ENCODE measurements at regions not wholly inside any gene's neighbourhood (a gene's known extent, or its start where the extent isn't known, plus 50 kb on each side); places are given as distances from the start of the nearest gene placed in this dataset.

DNA sequence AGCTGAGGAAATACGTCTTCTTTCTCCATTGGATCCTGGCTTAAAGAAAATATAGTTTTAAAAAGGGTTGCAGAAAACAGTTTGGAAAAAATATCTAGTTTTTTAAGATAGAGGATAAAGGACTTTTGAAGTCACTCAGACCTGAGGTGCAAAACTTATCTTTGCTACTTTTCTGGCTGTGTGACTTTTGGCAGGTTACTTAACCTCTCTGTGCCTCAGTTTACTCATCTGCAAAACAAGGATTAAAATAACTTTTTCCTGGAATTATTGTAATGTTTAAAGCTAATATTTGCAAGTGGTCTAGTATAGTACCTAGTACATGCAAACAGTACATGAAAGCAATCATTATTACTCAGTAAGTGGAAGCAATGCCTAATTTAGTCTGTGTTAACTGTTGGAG, 176.8 kb downstream of the TBX5 start:
- FAIRE-seq (no peak), ATAC-seq (no peak), DNase-seq (ENCODE audit: low read depth, low spot score) (no peak)
- CTCF ChIA-PET, result no interaction called here
- Histone ChIP-seq H3K27me3 (replicated peaks in 1 of 2; ENCODE audit: control insufficient read depth in 2 of 2, insufficient read depth in 2 of 2, low read length in 1 of 2) (no peaks in the 10 kb centered on the region), H3K36me3 (ENCODE audit: control insufficient read depth in 2 of 2, insufficient read depth in 2 of 2, low read length in 1 of 2) (no peaks in the 10 kb centered on the region), H4K20me1 (ENCODE audit: control insufficient read depth, insufficient read depth) (no peaks in the 10 kb centered on the region), H3K4me3 (no peak overlapping the region), H3K4me2 (ENCODE audit: control insufficient read depth, insufficient read depth) (no peak overlapping the region), H3K9me3 (replicated peaks; ENCODE audit: control insufficient read depth, insufficient read depth, low read length) (no peaks in the 10 kb centered on the region), H2AFZ (ENCODE audit: control insufficient read depth, low read depth, low read length) (no peak overlapping the region), H3K9ac (ENCODE audit: control insufficient read depth, insufficient read depth, low read length) (no peak overlapping the region), H3K27ac (ENCODE audit: control insufficient read depth, insufficient read depth) (no peak overlapping the region), H3K4me1 (ENCODE audit: control insufficient read depth, insufficient read depth, low read length) (no peaks in the 10 kb centered on the region), H3K79me2 (ENCODE audit: control insufficient read depth, insufficient read depth, low read length) (no peaks in the 10 kb centered on the region)
- RAD21 ChIA-PET (ENCODE audit: unreplicated experiment), result no interaction called here
- POLR2A ChIA-PET, result no interaction called here
- WGBS (ENCODE audit: insufficient coverage, insufficient replicate concordance, low lambda C conversion rate, missing lambda C conversion rate), result 0% methylated on average over 1 of the region's 1 CpG
- SMC1A ChIA-PET (ENCODE audit: uncharacterized antibody, unreplicated experiment), result no interaction called here
- TF ChIP-seq, protein P1, sequence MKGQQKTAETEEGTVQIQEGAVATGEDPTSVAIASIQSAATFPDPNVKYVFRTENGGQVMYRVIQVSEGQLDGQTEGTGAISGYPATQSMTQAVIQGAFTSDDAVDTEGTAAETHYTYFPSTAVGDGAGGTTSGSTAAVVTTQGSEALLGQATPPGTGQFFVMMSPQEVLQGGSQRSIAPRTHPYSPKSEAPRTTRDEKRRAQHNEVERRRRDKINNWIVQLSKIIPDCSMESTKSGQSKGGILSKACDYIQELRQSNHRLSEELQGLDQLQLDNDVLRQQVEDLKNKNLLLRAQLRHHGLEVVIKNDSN (IDR thresholded peaks at IDR 0.05; ENCODE audit: borderline replicate concordance, extremely low read length, insufficient read depth, low read depth, low read length), result no peak
- TF ChIP-seq WRNIP1 (IDR thresholded peaks at IDR 0.05; ENCODE audit: borderline replicate concordance, low read depth, low read length), result no peak
- no peak for TF ChIP-seq FOXM1 (IDR thresholded peaks at IDR 0.05; ENCODE audit: low read depth, low read length)
- TF ChIP-seq MTA2 (IDR thresholded peaks at IDR 0.05; ENCODE audit: low read depth), result no peak
- TF ChIP-seq SMARCA5 (IDR thresholded peaks at IDR 0.05), result no peak
- TF ChIP-seq, protein P2, sequence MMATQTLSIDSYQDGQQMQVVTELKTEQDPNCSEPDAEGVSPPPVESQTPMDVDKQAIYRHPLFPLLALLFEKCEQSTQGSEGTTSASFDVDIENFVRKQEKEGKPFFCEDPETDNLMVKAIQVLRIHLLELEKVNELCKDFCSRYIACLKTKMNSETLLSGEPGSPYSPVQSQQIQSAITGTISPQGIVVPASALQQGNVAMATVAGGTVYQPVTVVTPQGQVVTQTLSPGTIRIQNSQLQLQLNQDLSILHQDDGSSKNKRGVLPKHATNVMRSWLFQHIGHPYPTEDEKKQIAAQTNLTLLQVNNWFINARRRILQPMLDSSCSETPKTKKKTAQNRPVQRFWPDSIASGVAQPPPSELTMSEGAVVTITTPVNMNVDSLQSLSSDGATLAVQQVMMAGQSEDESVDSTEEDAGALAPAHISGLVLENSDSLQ (IDR thresholded peaks at IDR 0.05), result no peak
- TF ChIP-seq HDGF (IDR thresholded peaks at IDR 0.05), result no peak
- no peak for TF ChIP-seq PML (IDR thresholded peaks at IDR 0.05; ENCODE audit: low read length)
- TF ChIP-seq, protein P3, sequence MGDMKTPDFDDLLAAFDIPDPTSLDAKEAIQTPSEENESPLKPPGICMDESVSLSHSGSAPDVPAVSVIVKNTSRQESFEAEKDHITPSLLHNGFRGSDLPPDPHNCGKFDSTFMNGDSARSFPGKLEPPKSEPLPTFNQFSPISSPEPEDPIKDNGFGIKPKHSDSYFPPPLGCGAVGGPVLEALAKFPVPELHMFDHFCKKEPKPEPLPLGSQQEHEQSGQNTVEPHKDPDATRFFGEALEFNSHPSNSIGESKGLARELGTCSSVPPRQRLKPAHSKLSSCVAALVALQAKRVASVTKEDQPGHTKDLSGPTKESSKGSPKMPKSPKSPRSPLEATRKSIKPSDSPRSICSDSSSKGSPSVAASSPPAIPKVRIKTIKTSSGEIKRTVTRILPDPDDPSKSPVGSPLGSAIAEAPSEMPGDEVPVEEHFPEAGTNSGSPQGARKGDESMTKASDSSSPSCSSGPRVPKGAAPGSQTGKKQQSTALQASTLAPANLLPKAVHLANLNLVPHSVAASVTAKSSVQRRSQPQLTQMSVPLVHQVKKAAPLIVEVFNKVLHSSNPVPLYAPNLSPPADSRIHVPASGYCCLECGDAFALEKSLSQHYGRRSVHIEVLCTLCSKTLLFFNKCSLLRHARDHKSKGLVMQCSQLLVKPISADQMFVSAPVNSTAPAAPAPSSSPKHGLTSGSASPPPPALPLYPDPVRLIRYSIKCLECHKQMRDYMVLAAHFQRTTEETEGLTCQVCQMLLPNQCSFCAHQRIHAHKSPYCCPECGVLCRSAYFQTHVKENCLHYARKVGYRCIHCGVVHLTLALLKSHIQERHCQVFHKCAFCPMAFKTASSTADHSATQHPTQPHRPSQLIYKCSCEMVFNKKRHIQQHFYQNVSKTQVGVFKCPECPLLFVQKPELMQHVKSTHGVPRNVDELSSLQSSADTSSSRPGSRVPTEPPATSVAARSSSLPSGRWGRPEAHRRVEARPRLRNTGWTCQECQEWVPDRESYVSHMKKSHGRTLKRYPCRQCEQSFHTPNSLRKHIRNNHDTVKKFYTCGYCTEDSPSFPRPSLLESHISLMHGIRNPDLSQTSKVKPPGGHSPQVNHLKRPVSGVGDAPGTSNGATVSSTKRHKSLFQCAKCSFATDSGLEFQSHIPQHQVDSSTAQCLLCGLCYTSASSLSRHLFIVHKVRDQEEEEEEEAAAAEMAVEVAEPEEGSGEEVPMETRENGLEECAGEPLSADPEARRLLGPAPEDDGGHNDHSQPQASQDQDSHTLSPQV (IDR thresholded peaks at IDR 0.05), result no peak
- intact Hi-C loops (cut with micrococcal nuclease; ENCODE audit: unreplicated experiment) (no loop called here), in situ Hi-C loops (cut with MboI) (no loop called here)
- no TSS peak for BruUV-seq (replicated peaks)

Data from GM12878 (cell line).